ENCODE measurements at regions not wholly inside any gene's neighbourhood (a gene's known extent, or its start where the extent isn't known, plus 50 kb on each side); places are given as distances from the start of the nearest gene placed in this dataset.

- no peak for DNase-seq (ENCODE audit: low read depth)
- no peak for TF ChIP-seq CTCF (IDR thresholded peaks at IDR 0.05; ENCODE audit: low read depth, low read length, missing control alignments)
- in situ Hi-C loops (cut with HindIII; ENCODE audit: low sequenced_read_pairs), result no loop called here
- no peak overlapping the region for H3K4me3 ChIP-seq (ENCODE audit: low read depth, low read length)
Measured at GRCh38 chr13:61927648-61928047, 512.0 kb upstream of the PCDH20 start.

GRCh38 chr13:61918841-61919240 is 503.2 kb upstream of the PCDH20 start:
- no peak for DNase-seq (ENCODE audit: low read depth)
- in situ Hi-C loops (cut with HindIII; ENCODE audit: low sequenced_read_pairs), result no loop called here
- H3K4me3 ChIP-seq (ENCODE audit: low read depth, low read length), result no peak overlapping the region
- no peak for TF ChIP-seq CTCF (IDR thresholded peaks at IDR 0.05; ENCODE audit: low read depth, low read length, missing control alignments)

- no peak for TF ChIP-seq CTCF (IDR thresholded peaks at IDR 0.05; ENCODE audit: low read depth, low read length, missing control alignments)
- in situ Hi-C loops (cut with HindIII; ENCODE audit: low sequenced_read_pairs), result no loop called here
- DNase-seq (ENCODE audit: low read depth), result no peak
- no peak overlapping the region for H3K4me3 ChIP-seq (ENCODE audit: low read depth, low read length)
Measured at GRCh38 chr13:61916483-61916882, 500.8 kb upstream of the PCDH20 start.

- DNase-seq (ENCODE audit: low read depth), result no peak
- in situ Hi-C loops (cut with HindIII; ENCODE audit: low sequenced_read_pairs), result no loop called here
- no peak for TF ChIP-seq CTCF (IDR thresholded peaks at IDR 0.05; ENCODE audit: low read depth, low read length, missing control alignments)
Measured at GRCh38 chr13:61913183-61913582, 497.5 kb upstream of the PCDH20 start.

GRCh38 chr13:61908906-61909615 is 493.4 kb upstream of the PCDH20 start:
- no peak for TF ChIP-seq CTCF (IDR thresholded peaks at IDR 0.05; ENCODE audit: low read depth, low read length, missing control alignments)
- no peak overlapping the region for H3K4me3 ChIP-seq (ENCODE audit: low read depth, low read length)
- no peak for DNase-seq (ENCODE audit: low read depth)
- in situ Hi-C loops (cut with HindIII; ENCODE audit: low sequenced_read_pairs), result no loop called here

More at GRCh38 chr13:61913183-61913582, 497.5 kb upstream of the PCDH20 start:
- H3K4me3 ChIP-seq (ENCODE audit: low read depth, low read length), result no peak overlapping the region

GRCh38 chr13:61905054-61905453 is 489.4 kb upstream of the PCDH20 start:
- DNase-seq (ENCODE audit: low read depth), result no peak
- no peak overlapping the region for H3K4me3 ChIP-seq (ENCODE audit: low read depth, low read length)
- no peak for TF ChIP-seq CTCF (IDR thresholded peaks at IDR 0.05; ENCODE audit: low read depth, low read length, missing control alignments)
- in situ Hi-C loops (cut with HindIII; ENCODE audit: low sequenced_read_pairs), result no loop called here
